WTC11 (cell line): ENCODE measurements at regions not wholly inside any gene's neighbourhood (a gene's known extent, or its start where the extent isn't known, plus 50 kb on each side); places are given as distances from the start of the nearest gene placed in this dataset.

ENCODE experiments used
- ATAC-seq: fragments of 200-7000 bp; cut with Tn5 transposase; 2 replicates; pipeline ENCODE4 v1.10.0; 2021; ENCODE audit warnings: mild to moderate bottlenecking, moderate library complexity
- CTCF ChIA-PET: fragments of 300-600 bp; sonication (Branson Sonifier 250); formaldehyde crosslinking; loops from one replicate; lab custom pipeline; 2021; ENCODE audit warnings: antibody characterized with exemption; lab: Charles Lee
- POLR2A ChIA-PET: fragments of 350-600 bp; sonication (Branson Sonifier 250); formaldehyde crosslinking; loops from one replicate; lab custom pipeline; 2021; ENCODE audit warnings: antibody characterized with exemption; lab: Charles Lee
- DNase-seq: peaks from one replicate; pipeline ENCODE4 v3.0.0; 2021; ENCODE audit warnings: low spot score
- H3K27ac Mint-ChIP-seq: 2 replicates; pipeline ENCODE4 v1.8.0; 2021; ENCODE audit warnings: mixed read lengths
- H3K27me3 Mint-ChIP-seq: 2 replicates; pipeline ENCODE4 v1.8.0; 2021; ENCODE audit warnings: low read depth, mild to moderate bottlenecking, moderate library complexity, mixed read lengths
- H3K36me3 Mint-ChIP-seq: 2 replicates; pipeline ENCODE4 v1.8.0; 2021; ENCODE audit warnings: mixed read lengths
- H3K4me1 Mint-ChIP-seq: 2 replicates; pipeline ENCODE4 v1.8.0; 2022; ENCODE audit warnings: mixed read lengths
- H3K4me3 Mint-ChIP-seq: 2 replicates; pipeline ENCODE4 v1.8.0; 2021; ENCODE audit warnings: mild to moderate bottlenecking, moderate library complexity, mixed read lengths
- H3K9me3 Mint-ChIP-seq: 2 replicates; pipeline ENCODE4 v1.8.0; 2021; ENCODE audit warnings: mixed read lengths
- ELF4 ChIP-seq: sonication (generic); formaldehyde crosslinking; IDR thresholded peaks from 2 replicates; pipeline ENCODE4 v1.8.1; 2022; ENCODE audit warnings: low read depth, mild to moderate bottlenecking, moderate library complexity, missing genetic modification reagents
- ESRRA ChIP-seq: sonication (generic); formaldehyde crosslinking; IDR thresholded peaks from 2 replicates; pipeline ENCODE4 v1.8.1; 2022; ENCODE audit warnings: mild to moderate bottlenecking, missing genetic modification reagents, borderline replicate concordance
- FOXK1 ChIP-seq: sonication (generic); formaldehyde crosslinking; IDR thresholded peaks from 2 replicates; pipeline ENCODE4 v1.8.0; 2022; ENCODE audit warnings: mild to moderate bottlenecking, moderate library complexity, missing genetic modification reagents
- GABPB1 ChIP-seq: sonication (generic); formaldehyde crosslinking; IDR thresholded peaks from 2 replicates; pipeline ENCODE4 v1.8.1; 2023; ENCODE audit warnings: mild to moderate bottlenecking, missing genetic modification reagents
- JAZF1 ChIP-seq: fragments of 250-450 bp; sonication (Bioruptor Pico); IDR thresholded peaks from 2 replicates; pipeline ENCODE4 v1.9.0; 2021; ENCODE audit warnings: moderate library complexity, mild to moderate bottlenecking, inconsistent platforms
- OVOL2 ChIP-seq: fragments of 250-450 bp; sonication (Bioruptor Pico); IDR thresholded peaks from 2 replicates; pipeline ENCODE4 v1.9.0; 2021; ENCODE audit warnings: mild to moderate bottlenecking, borderline replicate concordance
- RELA ChIP-seq: sonication (generic); formaldehyde crosslinking; IDR thresholded peaks from 2 replicates; pipeline ENCODE4 v1.8.1; 2022; ENCODE audit warnings: missing genetic modification reagents, mild to moderate bottlenecking, borderline replicate concordance
- SMAD3 ChIP-seq: sonication (generic); formaldehyde crosslinking; IDR thresholded peaks from 2 replicates; pipeline ENCODE4 v1.8.0; 2022; ENCODE audit warnings: missing genetic modification reagents, mild to moderate bottlenecking, borderline replicate concordance
- TCF7 ChIP-seq: sonication (generic); formaldehyde crosslinking; IDR thresholded peaks from 2 replicates; pipeline ENCODE4 v1.8.0; 2022; ENCODE audit warnings: mild to moderate bottlenecking, low read depth, missing genetic modification reagents, moderate library complexity
- ZNF219 ChIP-seq: sonication (generic); formaldehyde crosslinking; IDR thresholded peaks from 2 replicates; pipeline ENCODE4 v1.8.0; 2023; ENCODE audit warnings: missing genetic modification reagents, mild to moderate bottlenecking, borderline replicate concordance
- TF ChIP-seq, protein P1 (sequence below): sonication (generic); formaldehyde crosslinking; IDR thresholded peaks from 2 replicates; pipeline ENCODE4 v1.8.1; 2023; ENCODE audit warnings: mild to moderate bottlenecking, missing genetic modification reagents
- TF ChIP-seq, protein P2 (sequence below): sonication (generic); formaldehyde crosslinking; IDR thresholded peaks from 2 replicates; pipeline ENCODE4 v1.8.0; 2022; ENCODE audit warnings: mild to moderate bottlenecking, missing genetic modification reagents
- TF ChIP-seq, protein P3 (sequence below): sonication (generic); formaldehyde crosslinking; IDR thresholded peaks from 2 replicates; pipeline ENCODE4 v1.8.1; 2022; ENCODE audit warnings: mild to moderate bottlenecking, moderate library complexity, missing genetic modification reagents
- TF ChIP-seq, protein P4 (sequence below): sonication (generic); formaldehyde crosslinking; IDR thresholded peaks from 2 replicates; pipeline ENCODE4 v1.8.0; 2022; ENCODE audit warnings: mild to moderate bottlenecking, missing genetic modification reagents
- TF ChIP-seq, protein P5 (sequence below): sonication (generic); formaldehyde crosslinking; IDR thresholded peaks from 2 replicates; pipeline ENCODE4 v1.8.0; 2022; ENCODE audit warnings: missing genetic modification reagents
- TF ChIP-seq, protein P6 (sequence below): fragments of 250-450 bp; sonication (Bioruptor Pico); IDR thresholded peaks from 2 replicates; pipeline ENCODE4 v1.8.0; 2021; ENCODE audit warnings: mild to moderate bottlenecking
- TF ChIP-seq, protein P7 (sequence below): sonication (generic); formaldehyde crosslinking; IDR thresholded peaks from 2 replicates; pipeline ENCODE4 v1.8.0; 2022; ENCODE audit warnings: mild to moderate bottlenecking, missing genetic modification reagents
- TF ChIP-seq, protein P8 (sequence below): sonication (generic); formaldehyde crosslinking; IDR thresholded peaks from 2 replicates; pipeline ENCODE4 v1.8.1; 2022; ENCODE audit warnings: low read depth, mild to moderate bottlenecking, moderate library complexity, missing genetic modification reagents, borderline replicate concordance

DNA sequence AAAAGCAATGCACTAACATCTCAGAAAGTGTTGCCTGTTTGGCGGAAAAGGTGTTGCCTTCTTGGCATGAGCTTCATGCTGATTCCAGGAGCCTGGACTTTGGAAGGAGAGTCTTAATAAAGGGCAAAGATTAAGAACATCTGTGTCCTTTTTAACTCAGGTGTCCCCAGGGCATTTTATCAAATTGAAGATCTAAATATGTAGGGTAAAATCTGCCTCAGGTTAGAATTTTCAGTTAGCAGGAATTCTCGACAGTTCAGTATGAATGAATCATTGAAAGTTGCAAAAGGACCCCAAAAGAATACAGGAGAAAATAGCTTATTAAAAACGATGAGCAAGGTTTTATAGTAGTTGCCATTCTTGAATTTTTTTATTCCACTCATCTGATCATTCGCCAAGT lies 325.2 kb downstream of the SUCLA2 start (continued):
- TF ChIP-seq, protein P1, sequence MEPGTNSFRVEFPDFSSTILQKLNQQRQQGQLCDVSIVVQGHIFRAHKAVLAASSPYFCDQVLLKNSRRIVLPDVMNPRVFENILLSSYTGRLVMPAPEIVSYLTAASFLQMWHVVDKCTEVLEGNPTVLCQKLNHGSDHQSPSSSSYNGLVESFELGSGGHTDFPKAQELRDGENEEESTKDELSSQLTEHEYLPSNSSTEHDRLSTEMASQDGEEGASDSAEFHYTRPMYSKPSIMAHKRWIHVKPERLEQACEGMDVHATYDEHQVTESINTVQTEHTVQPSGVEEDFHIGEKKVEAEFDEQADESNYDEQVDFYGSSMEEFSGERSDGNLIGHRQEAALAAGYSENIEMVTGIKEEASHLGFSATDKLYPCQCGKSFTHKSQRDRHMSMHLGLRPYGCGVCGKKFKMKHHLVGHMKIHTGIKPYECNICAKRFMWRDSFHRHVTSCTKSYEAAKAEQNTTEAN (CRISPR knock-in tag), result no peak
- TF ChIP-seq, protein P2, sequence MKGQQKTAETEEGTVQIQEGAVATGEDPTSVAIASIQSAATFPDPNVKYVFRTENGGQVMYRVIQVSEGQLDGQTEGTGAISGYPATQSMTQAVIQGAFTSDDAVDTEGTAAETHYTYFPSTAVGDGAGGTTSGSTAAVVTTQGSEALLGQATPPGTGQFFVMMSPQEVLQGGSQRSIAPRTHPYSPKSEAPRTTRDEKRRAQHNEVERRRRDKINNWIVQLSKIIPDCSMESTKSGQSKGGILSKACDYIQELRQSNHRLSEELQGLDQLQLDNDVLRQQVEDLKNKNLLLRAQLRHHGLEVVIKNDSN (CRISPR knock-in tag), result no peak
- no peak for TF ChIP-seq GABPB1 (CRISPR knock-in tag)

DNA sequence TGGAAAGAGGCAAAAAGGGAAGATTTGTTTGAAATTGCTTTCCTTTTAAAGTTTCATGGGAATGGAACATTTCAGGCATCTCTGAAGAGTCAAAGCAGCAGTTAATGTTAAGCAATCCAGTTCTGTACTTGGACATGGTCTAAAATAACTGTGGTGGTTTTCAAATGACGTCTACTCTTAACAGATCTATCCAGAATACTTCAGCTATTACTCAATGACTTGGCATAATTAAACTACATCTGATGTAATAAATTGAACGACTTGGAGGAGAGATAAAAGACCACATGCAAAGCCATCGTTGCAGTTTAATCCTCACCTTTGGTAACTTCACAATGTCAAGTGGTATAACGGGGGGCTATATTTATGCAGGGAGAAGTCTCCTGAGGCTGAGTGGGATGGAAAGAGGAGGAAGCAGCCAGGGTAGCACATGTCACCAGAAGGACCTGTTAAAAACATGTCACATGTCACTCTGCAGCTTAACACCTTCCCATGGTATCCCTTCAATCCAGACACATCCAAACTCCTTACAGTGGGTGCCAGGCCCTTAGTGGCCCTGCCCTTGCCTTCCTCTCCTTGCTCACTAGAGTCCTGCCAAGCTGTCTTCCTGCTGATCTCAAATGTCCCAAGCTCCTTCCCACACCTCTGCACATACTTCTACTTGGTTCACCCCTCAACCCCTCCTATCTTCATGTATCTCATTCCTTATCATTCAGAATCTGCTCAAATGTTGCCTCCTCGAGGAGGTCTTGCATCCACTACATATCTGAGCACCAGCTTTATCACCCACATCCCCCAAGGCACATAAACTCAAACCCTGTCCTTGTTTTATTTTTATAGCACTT lies 327.8 kb downstream of the SUCLA2 start:
- POLR2A ChIA-PET, result no interaction called here

DNA sequence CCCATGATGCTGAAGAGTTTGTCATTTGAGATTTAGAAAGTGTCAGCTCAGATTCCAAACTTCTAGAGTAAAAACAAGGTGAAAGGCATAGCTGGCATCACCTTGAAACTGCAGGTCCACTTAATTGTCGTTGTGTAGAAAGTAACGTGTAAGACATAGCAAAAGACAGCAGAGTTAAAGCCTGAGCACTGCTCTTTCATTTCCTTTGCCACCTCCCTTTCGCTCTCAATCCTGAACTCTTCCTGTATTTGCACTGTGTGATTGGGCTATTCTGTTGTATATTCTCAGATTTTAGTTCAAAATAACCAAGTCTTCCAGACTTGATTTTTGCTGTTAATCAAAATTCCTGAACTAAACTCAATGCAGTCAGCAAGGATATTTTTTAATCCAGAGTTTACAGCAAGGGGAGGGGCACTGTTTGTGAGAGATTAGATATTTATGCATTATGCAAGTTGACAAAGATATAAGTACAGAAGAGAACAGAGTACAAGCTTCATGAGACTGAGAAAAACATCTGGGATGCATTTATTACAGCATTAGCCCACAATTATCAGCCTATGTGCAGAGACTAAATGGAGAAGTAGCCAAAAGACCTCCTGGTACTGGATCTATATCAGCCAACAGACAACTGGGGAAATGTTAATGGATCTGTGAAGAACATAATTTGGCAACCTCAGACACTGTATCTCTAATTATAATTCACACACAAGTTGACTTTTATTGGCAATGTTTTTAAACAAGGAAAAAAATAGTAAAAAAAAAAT lies 328.6 kb downstream of the SUCLA2 start:
- H3K9me3 Mint-ChIP-seq, result peaks cover 4% of the 10 kb centered on the region; the same call in 1 of the 2 replicates
- TF ChIP-seq TCF7 (CRISPR knock-in tag) (no peak), SMAD3 (CRISPR knock-in tag) (no peak), ZNF219 (CRISPR knock-in tag) (no peak), RELA (no peak)
- TF ChIP-seq, protein P3, sequence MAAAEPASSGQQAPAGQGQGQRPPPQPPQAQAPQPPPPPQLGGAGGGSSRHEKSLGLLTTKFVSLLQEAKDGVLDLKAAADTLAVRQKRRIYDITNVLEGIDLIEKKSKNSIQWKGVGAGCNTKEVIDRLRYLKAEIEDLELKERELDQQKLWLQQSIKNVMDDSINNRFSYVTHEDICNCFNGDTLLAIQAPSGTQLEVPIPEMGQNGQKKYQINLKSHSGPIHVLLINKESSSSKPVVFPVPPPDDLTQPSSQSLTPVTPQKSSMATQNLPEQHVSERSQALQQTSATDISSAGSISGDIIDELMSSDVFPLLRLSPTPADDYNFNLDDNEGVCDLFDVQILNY, result no peak
- TF ChIP-seq, protein P4, sequence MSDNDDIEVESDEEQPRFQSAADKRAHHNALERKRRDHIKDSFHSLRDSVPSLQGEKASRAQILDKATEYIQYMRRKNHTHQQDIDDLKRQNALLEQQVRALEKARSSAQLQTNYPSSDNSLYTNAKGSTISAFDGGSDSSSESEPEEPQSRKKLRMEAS, result no peak
- TF ChIP-seq, protein P5, sequence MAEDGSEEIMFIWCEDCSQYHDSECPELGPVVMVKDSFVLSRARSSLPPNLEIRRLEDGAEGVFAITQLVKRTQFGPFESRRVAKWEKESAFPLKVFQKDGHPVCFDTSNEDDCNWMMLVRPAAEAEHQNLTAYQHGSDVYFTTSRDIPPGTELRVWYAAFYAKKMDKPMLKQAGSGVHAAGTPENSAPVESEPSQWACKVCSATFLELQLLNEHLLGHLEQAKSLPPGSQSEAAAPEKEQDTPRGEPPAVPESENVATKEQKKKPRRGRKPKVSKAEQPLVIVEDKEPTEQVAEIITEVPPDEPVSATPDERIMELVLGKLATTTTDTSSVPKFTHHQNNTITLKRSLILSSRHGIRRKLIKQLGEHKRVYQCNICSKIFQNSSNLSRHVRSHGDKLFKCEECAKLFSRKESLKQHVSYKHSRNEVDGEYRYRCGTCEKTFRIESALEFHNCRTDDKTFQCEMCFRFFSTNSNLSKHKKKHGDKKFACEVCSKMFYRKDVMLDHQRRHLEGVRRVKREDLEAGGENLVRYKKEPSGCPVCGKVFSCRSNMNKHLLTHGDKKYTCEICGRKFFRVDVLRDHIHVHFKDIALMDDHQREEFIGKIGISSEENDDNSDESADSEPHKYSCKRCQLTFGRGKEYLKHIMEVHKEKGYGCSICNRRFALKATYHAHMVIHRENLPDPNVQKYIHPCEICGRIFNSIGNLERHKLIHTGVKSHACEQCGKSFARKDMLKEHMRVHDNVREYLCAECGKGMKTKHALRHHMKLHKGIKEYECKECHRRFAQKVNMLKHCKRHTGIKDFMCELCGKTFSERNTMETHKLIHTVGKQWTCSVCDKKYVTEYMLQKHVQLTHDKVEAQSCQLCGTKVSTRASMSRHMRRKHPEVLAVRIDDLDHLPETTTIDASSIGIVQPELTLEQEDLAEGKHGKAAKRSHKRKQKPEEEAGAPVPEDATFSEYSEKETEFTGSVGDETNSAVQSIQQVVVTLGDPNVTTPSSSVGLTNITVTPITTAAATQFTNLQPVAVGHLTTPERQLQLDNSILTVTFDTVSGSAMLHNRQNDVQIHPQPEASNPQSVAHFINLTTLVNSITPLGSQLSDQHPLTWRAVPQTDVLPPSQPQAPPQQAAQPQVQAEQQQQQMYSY, result no peak
- TF ChIP-seq, protein P6, sequence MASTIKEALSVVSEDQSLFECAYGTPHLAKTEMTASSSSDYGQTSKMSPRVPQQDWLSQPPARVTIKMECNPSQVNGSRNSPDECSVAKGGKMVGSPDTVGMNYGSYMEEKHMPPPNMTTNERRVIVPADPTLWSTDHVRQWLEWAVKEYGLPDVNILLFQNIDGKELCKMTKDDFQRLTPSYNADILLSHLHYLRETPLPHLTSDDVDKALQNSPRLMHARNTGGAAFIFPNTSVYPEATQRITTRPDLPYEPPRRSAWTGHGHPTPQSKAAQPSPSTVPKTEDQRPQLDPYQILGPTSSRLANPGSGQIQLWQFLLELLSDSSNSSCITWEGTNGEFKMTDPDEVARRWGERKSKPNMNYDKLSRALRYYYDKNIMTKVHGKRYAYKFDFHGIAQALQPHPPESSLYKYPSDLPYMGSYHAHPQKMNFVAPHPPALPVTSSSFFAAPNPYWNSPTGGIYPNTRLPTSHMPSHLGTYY (CRISPR knock-in tag), result no peak

More for the DNA sequence above, 327.8 kb downstream of the SUCLA2 start:
- Mint-ChIP-seq H3K9me3 (no peaks in the 10 kb centered on the region), H3K27ac (no peak overlapping the region), H3K36me3 (no peaks in the 10 kb centered on the region), H3K27me3 (no peaks in the 10 kb centered on the region), H3K4me1 (peaks cover 5% of the 10 kb centered on the region), H3K4me3 (no peak overlapping the region)
- CTCF ChIA-PET, result no interaction called here
- DNase-seq (no peak), ATAC-seq (no peak)
- TF ChIP-seq ELF4 (CRISPR knock-in tag) (no peak), SMAD3 (CRISPR knock-in tag) (no peak), OVOL2 (no peak), FOXK1 (no peak), JAZF1 (CRISPR knock-in tag) (no peak), ESRRA (no peak)
- TF ChIP-seq, protein P7, sequence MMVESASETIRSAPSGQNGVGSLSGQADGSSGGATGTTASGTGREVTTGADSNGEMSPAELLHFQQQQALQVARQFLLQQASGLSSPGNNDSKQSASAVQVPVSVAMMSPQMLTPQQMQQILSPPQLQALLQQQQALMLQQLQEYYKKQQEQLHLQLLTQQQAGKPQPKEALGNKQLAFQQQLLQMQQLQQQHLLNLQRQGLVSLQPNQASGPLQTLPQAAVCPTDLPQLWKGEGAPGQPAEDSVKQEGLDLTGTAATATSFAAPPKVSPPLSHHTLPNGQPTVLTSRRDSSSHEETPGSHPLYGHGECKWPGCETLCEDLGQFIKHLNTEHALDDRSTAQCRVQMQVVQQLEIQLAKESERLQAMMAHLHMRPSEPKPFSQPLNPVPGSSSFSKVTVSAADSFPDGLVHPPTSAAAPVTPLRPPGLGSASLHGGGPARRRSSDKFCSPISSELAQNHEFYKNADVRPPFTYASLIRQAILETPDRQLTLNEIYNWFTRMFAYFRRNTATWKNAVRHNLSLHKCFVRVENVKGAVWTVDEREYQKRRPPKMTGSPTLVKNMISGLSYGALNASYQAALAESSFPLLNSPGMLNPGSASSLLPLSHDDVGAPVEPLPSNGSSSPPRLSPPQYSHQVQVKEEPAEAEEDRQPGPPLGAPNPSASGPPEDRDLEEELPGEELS, result no peak
- TF ChIP-seq, protein P2 (CRISPR knock-in tag), result no peak
- TF ChIP-seq, protein P8, sequence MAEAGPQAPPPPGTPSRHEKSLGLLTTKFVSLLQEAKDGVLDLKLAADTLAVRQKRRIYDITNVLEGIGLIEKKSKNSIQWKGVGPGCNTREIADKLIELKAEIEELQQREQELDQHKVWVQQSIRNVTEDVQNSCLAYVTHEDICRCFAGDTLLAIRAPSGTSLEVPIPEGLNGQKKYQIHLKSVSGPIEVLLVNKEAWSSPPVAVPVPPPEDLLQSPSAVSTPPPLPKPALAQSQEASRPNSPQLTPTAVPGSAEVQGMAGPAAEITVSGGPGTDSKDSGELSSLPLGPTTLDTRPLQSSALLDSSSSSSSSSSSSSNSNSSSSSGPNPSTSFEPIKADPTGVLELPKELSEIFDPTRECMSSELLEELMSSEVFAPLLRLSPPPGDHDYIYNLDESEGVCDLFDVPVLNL, result no peak

More for the DNA sequence above, 328.6 kb downstream of the SUCLA2 start:
- no peaks in the 10 kb centered on the region for H3K36me3 Mint-ChIP-seq
- POLR2A ChIA-PET, result interaction anchor here (0.7 kb wide), 1 partner anchor 49 kb away, joined by 3 read pairs; no protein-coding TSS in a partner anchor
- CTCF ChIA-PET, result no interaction called here
- H3K4me1 Mint-ChIP-seq, result peaks cover 5% of the 10 kb centered on the region
- ATAC-seq (no peak), DNase-seq (no peak)
- H3K27ac Mint-ChIP-seq, result no peak overlapping the region
- no peaks in the 10 kb centered on the region for H3K27me3 Mint-ChIP-seq
- no peak overlapping the region for H3K4me3 Mint-ChIP-seq
